Mesothelial cell of epicardium (in vitro differentiated cells): ENCODE measurements at regions not wholly inside any gene's neighbourhood (a gene's known extent, or its start where the extent isn't known, plus 50 kb on each side); places are given as distances from the start of the nearest gene placed in this dataset.

ENCODE experiments used
- DNase-seq, 2 experiments: peaks; one replicate each; pipeline ENCODE4 v3.0.0; 2021; ENCODE audit warnings: low spot score in 2 of 2; ENCODE audit not compliant: unreplicated experiment in 2 of 2
- H3K27ac Mint-ChIP-seq: 2 replicates; pipeline ENCODE4 v1.8.0; 2021; ENCODE audit warnings: mixed read lengths
- H3K27me3 Mint-ChIP-seq: 2 replicates; pipeline ENCODE4 v1.8.0; 2021; ENCODE audit warnings: low read depth, mixed read lengths
- H3K36me3 Mint-ChIP-seq: 2 replicates; pipeline ENCODE4 v1.8.0; 2021; ENCODE audit warnings: mixed read lengths
- H3K4me1 Mint-ChIP-seq: 2 replicates; pipeline ENCODE4 v1.8.0; 2021; ENCODE audit warnings: mixed read lengths
- H3K4me3 Mint-ChIP-seq: 2 replicates; pipeline ENCODE4 v1.8.0; 2021; ENCODE audit warnings: mild to moderate bottlenecking, moderate library complexity, mixed read lengths
- H3K9me3 Mint-ChIP-seq: 2 replicates; pipeline ENCODE4 v1.8.0; 2021; ENCODE audit warnings: mixed read lengths
- TF ChIP-seq, protein P1 (sequence below): fragments of 200-600 bp; sonication (generic); IDR thresholded peaks from one replicate; pipeline ENCODE4 v1.5.0; 2021; ENCODE audit warnings: antibody characterized with exemption; ENCODE audit not compliant: unreplicated experiment

DNA sequence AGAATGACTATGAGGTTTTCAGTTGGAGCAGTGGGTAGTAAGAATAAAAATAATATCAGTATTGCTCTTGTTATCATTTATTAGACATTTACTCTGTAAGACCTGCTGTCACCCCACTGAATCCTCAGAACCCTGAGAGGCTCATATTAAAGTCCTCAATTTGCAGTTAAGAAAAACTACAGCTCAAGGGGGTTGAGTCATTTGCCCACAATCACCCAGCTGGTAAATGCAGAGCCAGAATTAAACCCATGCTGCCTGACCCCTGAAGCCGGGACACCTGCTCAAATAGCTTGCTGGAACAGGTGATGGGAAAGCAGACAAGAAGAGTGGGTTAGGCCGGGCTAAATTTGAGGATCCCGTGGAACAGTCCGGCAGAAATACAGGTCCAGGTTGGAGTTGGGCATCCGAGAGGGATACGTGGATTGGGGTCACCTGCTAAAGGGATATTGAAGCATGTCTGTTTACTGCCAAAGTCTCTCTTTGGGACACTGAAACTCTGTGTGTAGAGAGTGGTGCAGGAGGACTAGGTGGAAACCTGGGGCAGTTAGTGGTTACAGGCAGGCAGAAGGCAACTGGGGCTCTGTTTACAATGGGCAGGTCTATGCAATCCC lies 344.1 kb downstream of the CDC5L start:
- no peak for DNase-seq
- TF ChIP-seq, protein P1, sequence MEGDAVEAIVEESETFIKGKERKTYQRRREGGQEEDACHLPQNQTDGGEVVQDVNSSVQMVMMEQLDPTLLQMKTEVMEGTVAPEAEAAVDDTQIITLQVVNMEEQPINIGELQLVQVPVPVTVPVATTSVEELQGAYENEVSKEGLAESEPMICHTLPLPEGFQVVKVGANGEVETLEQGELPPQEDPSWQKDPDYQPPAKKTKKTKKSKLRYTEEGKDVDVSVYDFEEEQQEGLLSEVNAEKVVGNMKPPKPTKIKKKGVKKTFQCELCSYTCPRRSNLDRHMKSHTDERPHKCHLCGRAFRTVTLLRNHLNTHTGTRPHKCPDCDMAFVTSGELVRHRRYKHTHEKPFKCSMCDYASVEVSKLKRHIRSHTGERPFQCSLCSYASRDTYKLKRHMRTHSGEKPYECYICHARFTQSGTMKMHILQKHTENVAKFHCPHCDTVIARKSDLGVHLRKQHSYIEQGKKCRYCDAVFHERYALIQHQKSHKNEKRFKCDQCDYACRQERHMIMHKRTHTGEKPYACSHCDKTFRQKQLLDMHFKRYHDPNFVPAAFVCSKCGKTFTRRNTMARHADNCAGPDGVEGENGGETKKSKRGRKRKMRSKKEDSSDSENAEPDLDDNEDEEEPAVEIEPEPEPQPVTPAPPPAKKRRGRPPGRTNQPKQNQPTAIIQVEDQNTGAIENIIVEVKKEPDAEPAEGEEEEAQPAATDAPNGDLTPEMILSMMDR, result no peak
- H3K36me3 Mint-ChIP-seq, result no peaks in the 10 kb centered on the region
- no peak overlapping the region for H3K4me3 Mint-ChIP-seq
- peaks cover 39% of the 10 kb centered on the region for H3K4me1 Mint-ChIP-seq
- H3K9me3 Mint-ChIP-seq, result no peaks in the 10 kb centered on the region
- H3K27ac Mint-ChIP-seq, result no peak overlapping the region
- H3K27me3 Mint-ChIP-seq, result peaks cover 3% of the 10 kb centered on the region

GRCh38 chr6:44732243-44732642 lies 344.7 kb downstream of the CDC5L start:
- Mint-ChIP-seq H3K9me3 (no peaks in the 10 kb centered on the region), H3K27ac (no peak overlapping the region), H3K27me3 (peaks cover 1% of the 10 kb centered on the region), H3K4me3 (no peak overlapping the region), H3K4me1 (peaks cover 41% of the 10 kb centered on the region), H3K36me3 (no peaks in the 10 kb centered on the region)
- DNase-seq, result no peak
- TF ChIP-seq, protein P1, result no peak

DNA sequence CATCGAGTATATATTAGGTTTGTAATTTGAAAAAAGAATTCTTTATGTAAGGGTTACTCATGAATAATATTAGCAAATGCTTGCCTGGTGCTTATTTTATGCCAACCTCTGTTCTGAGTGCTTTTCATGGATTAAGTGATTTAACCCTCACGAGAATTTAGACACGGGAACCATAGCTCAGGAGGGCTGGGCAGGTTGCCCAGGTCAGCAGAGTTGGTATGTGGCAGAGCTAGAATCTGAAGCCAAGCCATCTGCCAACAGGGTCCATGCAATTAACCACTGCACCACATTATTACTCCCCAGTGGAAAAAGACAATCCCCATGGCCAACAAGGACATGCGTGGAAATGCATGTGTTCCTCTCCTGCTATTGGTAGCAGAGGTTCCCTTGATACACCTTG lies 345.6 kb downstream of the CDC5L start:
- Mint-ChIP-seq H3K27me3 (peaks cover 1% of the 10 kb centered on the region), H3K36me3 (no peaks in the 10 kb centered on the region), H3K4me3 (no peak overlapping the region), H3K4me1 (peaks cover 50% of the 10 kb centered on the region), H3K27ac (no peak overlapping the region), H3K9me3 (no peaks in the 10 kb centered on the region)
- TF ChIP-seq, protein P1, result no peak
- no peak for DNase-seq

GRCh38 chr6:44733868-44734267 lies 346.4 kb downstream of the CDC5L start:
- Mint-ChIP-seq H3K9me3 (no peaks in the 10 kb centered on the region), H3K27ac (no peak overlapping the region), H3K4me1 (peaks cover 56% of the 10 kb centered on the region), H3K4me3 (no peak overlapping the region), H3K27me3 (peaks cover 1% of the 10 kb centered on the region), H3K36me3 (no peaks in the 10 kb centered on the region)
- DNase-seq, result no peak
- TF ChIP-seq, protein P1, result no peak

DNA sequence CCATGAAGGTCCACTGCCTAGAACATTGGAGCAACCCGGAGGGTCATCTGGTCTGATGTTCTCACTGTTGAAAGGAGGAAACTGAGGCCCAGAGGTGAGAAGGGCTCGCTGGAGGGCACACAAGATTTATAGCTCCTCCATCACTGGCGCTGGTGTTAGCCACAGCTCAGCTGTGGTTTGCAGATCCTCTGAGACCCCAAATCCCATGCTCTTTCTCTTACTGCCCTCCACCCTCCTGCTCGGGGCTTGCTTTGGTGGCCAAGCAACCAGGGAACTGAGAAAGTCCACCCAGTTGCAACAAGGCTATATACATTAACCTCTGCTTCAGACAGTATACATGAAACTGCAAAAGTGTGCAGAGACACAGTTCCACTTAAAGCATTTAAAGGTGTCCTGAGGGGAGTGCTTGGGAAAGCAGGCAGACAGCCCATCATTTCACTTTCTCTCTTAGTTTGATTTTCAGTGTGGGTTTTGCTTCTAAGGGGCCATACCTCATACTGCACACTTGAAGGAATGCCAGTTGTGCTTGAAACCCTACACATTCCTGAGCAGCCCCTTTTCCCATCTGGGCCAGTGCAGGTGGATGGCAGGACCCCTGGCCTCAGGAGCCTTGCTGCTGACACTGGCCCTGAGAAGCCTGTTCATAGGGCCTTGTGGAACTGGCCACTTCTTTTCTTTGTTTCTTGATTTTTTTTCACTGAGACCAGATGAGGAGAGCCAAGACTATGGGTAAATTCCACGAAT lies 347.6 kb downstream of the CDC5L start:
- Mint-ChIP-seq H3K9me3 (no peaks in the 10 kb centered on the region), H3K27me3 (peaks cover 1% of the 10 kb centered on the region), H3K27ac (peak overlapping the region; percentile 11), H3K4me1 (peaks cover 64% of the 10 kb centered on the region), H3K36me3 (no peaks in the 10 kb centered on the region), H3K4me3 (no peak overlapping the region)
- TF ChIP-seq, protein P1, result no peak
- no peak for DNase-seq
